Esophagus muscularis mucosa (tissue), 4 donors: ENCODE measurements at regions not wholly inside any gene's neighbourhood (a gene's known extent, or its start where the extent isn't known, plus 50 kb on each side); places are given as distances from the start of the nearest gene placed in this dataset.
A peak's percentile ranks its signal among the peaks of the same experiment; 100 is the strongest.

Source experiments
- DNase-seq: peaks from one replicate; pipeline ENCODE4 v3.0.0-alpha.2; 2017; ENCODE audit errors: extremely low spot score
- H3K27ac ChIP-seq, 4 donors: fragments of 200-600 bp; sonication (generic); replicated peaks in 1 of 4; 1 replicate in 3 of 4; 2 replicates in 1 of 4; pipeline ENCODE4 v1.5.1; 2016 to 2019; ENCODE audit warnings: mild to moderate bottlenecking in 1 of 4
- H3K27me3 ChIP-seq, 4 donors: fragments of 200-600 bp; sonication (generic); one replicate each; pipeline versions ENCODE4 v1.5.1 to v1.6.0; 2016 to 2019
- H3K36me3 ChIP-seq, 4 donors: fragments of 200-600 bp; sonication (generic); one replicate each; pipeline ENCODE4 v1.5.1; 2016 to 2019
- H3K4me1 ChIP-seq, 4 donors: fragments of 200-600 bp; sonication (generic); one replicate each; pipeline ENCODE4 v1.5.1; 2016 to 2019
- H3K4me3 ChIP-seq, 4 donors: fragments of 200-600 bp; sonication (generic); 1 replicate in 2 of 4; 2 replicates in 2 of 4; pipeline ENCODE4 v1.5.1; 2016 to 2019; ENCODE audit warnings: mild to moderate bottlenecking in 4 of 4, moderate library complexity in 1 of 4
- H3K9me3 ChIP-seq, 4 donors: fragments of 200-600 bp; sonication (generic); 1 replicate in 3 of 4; 2 replicates in 1 of 4; pipeline ENCODE4 v1.5.1; 2016 to 2019
- CTCF ChIP-seq, 3 experiments: fragments of 200-600 bp in 2 of 3; fragments of 450-650 bp in 1 of 3; sonication (generic) in 2 of 3; IDR thresholded peaks; one replicate each; pipeline ENCODE4 v1.5.1; 2017 to 2019; ENCODE audit warnings: antibody characterized with exemption in 3 of 3, mild to moderate bottlenecking in 2 of 3, moderate library complexity in 1 of 3
- EP300 ChIP-seq: sonication (generic); formaldehyde crosslinking; IDR thresholded peaks from one replicate; pipeline ENCODE4 v1.6.1; 2017; ENCODE audit warnings: antibody characterized with exemption
- POLR2A ChIP-seq: fragments of 450-650 bp; IDR thresholded peaks from one replicate; pipeline ENCODE4 v1.6.1; 2017; ENCODE audit warnings: antibody characterized with exemption, moderate library complexity, mild to moderate bottlenecking, low read depth
- POLR2AphosphoS5 ChIP-seq, 2 donors: sonication (generic); formaldehyde crosslinking; IDR thresholded peaks; one replicate each; pipeline ENCODE4 v1.6.1; 2017; ENCODE audit warnings: antibody characterized with exemption in 2 of 2
- WGBS: methylation state at CpG from one replicate; pipeline ENCODE4 v1.1.5; 2018; 5-methylcytosine and 5-hydroxymethylcytosine counted together
- intact Hi-C: fragments of 100-400 bp; cut with DNase I; formaldehyde crosslinking; loops from one replicate; pipeline ENCODE4 v1.15.1; 2023

GRCh38 chr12:115873451-115874082, 403.9 kb downstream of the MED13L start:
- Histone ChIP-seq H3K4me1 (no peaks in the 10 kb centered on the region), H3K36me3 (no peaks in the 10 kb centered on the region), H3K9me3 (peaks cover 0 to 7% (median 3%) of the 10 kb centered on the region in 4 donors), H3K4me3 (no peak overlapping the region), H3K27ac (no peak overlapping the region), H3K27me3 (peaks cover 0 to 33% (median 0%) of the 10 kb centered on the region in 4 donors)
- no peak for DNase-seq
- WGBS = 90% methylated on average over 3 of the region's 3 CpGs
- intact Hi-C loops = no loop called here
- TF ChIP-seq EP300 (no peak), POLR2AphosphoS5 (IDR thresholded peaks at IDR 0.05) (no peak), CTCF (IDR thresholded peaks at IDR 0.05) (no peak), POLR2A (no peak)

- Histone ChIP-seq H3K27ac (no peak overlapping the region), H3K36me3 (no peaks in the 10 kb centered on the region), H3K4me3 (no peak overlapping the region), H3K9me3 (peaks cover 0 to 7% (median 3%) of the 10 kb centered on the region in 4 donors), H3K27me3 (peaks cover 0 to 38% (median 0%) of the 10 kb centered on the region in 4 donors), H3K4me1 (no peaks in the 10 kb centered on the region)
- no peak for DNase-seq
- WGBS = 56% methylated on average over 4 of the region's 4 CpGs
- intact Hi-C loops = no loop called here
- no peak for TF ChIP-seq CTCF (IDR thresholded peaks at IDR 0.05)
- TF ChIP-seq EP300 = no peak
- TF ChIP-seq POLR2A = no peak
- TF ChIP-seq POLR2AphosphoS5 (IDR thresholded peaks at IDR 0.05) = no peak
These were observed 404.6 kb downstream of the MED13L start for GRCh38 chr12:115872919-115873357.

GRCh38 chr12:115872212-115872611, 405.3 kb downstream of the MED13L start:
- Histone ChIP-seq H3K27ac (no peak overlapping the region), H3K27me3 (peaks cover 0 to 45% (median 0%) of the 10 kb centered on the region in 4 donors), H3K36me3 (no peaks in the 10 kb centered on the region), H3K4me3 (no peak overlapping the region), H3K9me3 (peaks cover 0 to 3% (median 1%) of the 10 kb centered on the region in 4 donors), H3K4me1 (no peaks in the 10 kb centered on the region)
- no peak for DNase-seq
- TF ChIP-seq POLR2AphosphoS5 (IDR thresholded peaks at IDR 0.05) = no peak
- intact Hi-C loops = no loop called here
- WGBS = 50% methylated on average over 1 of the region's 1 CpG

- intact Hi-C loops = no loop called here
- Histone ChIP-seq H3K36me3 (no peaks in the 10 kb centered on the region), H3K4me1 (no peaks in the 10 kb centered on the region), H3K27me3 (peaks cover 0 to 45% (median 0%) of the 10 kb centered on the region in 4 donors), H3K9me3 (no peaks in the 10 kb centered on the region), H3K27ac (no peak overlapping the region), H3K4me3 (no peak overlapping the region)
- no peak for TF ChIP-seq POLR2A
- TF ChIP-seq CTCF (IDR thresholded peaks at IDR 0.05) = peak in 2 of 3 experiments; percentile 16 to 41
- no peak for DNase-seq
- 68% methylated on average over 3 of the region's 3 CpGs for WGBS
These were observed 405.8 kb downstream of the MED13L start for GRCh38 chr12:115871714-115872113.

GRCh38 chr12:115870510-115870909, 407.0 kb downstream of the MED13L start:
- Histone ChIP-seq H3K27ac (no peak overlapping the region), H3K4me3 (no peak overlapping the region), H3K36me3 (no peaks in the 10 kb centered on the region), H3K9me3 (no peaks in the 10 kb centered on the region), H3K4me1 (no peaks in the 10 kb centered on the region), H3K27me3 (peaks cover 0 to 45% (median 0%) of the 10 kb centered on the region in 4 donors)
- DNase-seq = no peak
- 56% methylated on average over 4 of the region's 4 CpGs for WGBS
- TF ChIP-seq CTCF (IDR thresholded peaks at IDR 0.05) = no peak
- intact Hi-C loops = no loop called here
